Nephron progenitor cell (in vitro differentiated cells): ENCODE measurements at regions not wholly inside any gene's neighbourhood (a gene's known extent, or its start where the extent isn't known, plus 50 kb on each side); places are given as distances from the start of the nearest gene placed in this dataset.
"Not testable (repeated sequence)": the region's sequence is repeated elsewhere in the genome, so short reads cannot be mapped to it uniquely, and the experiment has no call there.

Source experiments
- DNase-seq: peaks from one replicate; pipeline ENCODE4 v3.0.0; 2021
- H3K27ac Mint-ChIP-seq: 2 replicates; pipeline ENCODE4 v1.8.0; 2021; ENCODE audit warnings: mild to moderate bottlenecking, moderate library complexity, mixed read lengths
- H3K27me3 Mint-ChIP-seq: 2 replicates; pipeline ENCODE4 v1.8.0; 2021; ENCODE audit warnings: mild to moderate bottlenecking, low read depth, mixed read lengths; ENCODE audit not compliant: poor library complexity
- H3K36me3 Mint-ChIP-seq: 2 replicates; pipeline ENCODE4 v1.8.0; 2021; ENCODE audit warnings: low read depth, mixed read lengths
- H3K4me1 Mint-ChIP-seq: 2 replicates; pipeline ENCODE4 v1.8.0; 2021; ENCODE audit warnings: mixed read lengths
- H3K4me3 Mint-ChIP-seq: 2 replicates; pipeline ENCODE4 v1.8.0; 2021; ENCODE audit warnings: mild to moderate bottlenecking, moderate library complexity, mixed read lengths
- H3K9me3 Mint-ChIP-seq: 2 replicates; pipeline ENCODE4 v1.8.0; 2021; ENCODE audit warnings: mild to moderate bottlenecking, moderate library complexity, mixed read lengths
- CTCF ChIP-seq: fragments of 200-600 bp; sonication (generic); IDR thresholded peaks from 2 replicates; pipeline ENCODE4 v1.5.0; 2021; ENCODE audit warnings: antibody characterized with exemption

- Mint-ChIP-seq H3K9me3 (no peaks in the 10 kb centered on the region), H3K27me3 (peaks cover 3% of the 10 kb centered on the region), H3K4me1 (peaks cover 8% of the 10 kb centered on the region), H3K4me3 (no peak overlapping the region), H3K27ac (no peak overlapping the region), H3K36me3 (no peaks in the 10 kb centered on the region)
- no peak for TF ChIP-seq CTCF
- no peak for DNase-seq
These were observed 150.9 kb downstream of the TTC6 start for GRCh38 chr14:37746140-37746832.

- Mint-ChIP-seq H3K36me3 (no peaks in the 10 kb centered on the region), H3K27ac (no peak overlapping the region), H3K9me3 (no peaks in the 10 kb centered on the region), H3K27me3 (peaks cover 3% of the 10 kb centered on the region), H3K4me3 (no peak overlapping the region), H3K4me1 (no peaks in the 10 kb centered on the region)
- no peak for TF ChIP-seq CTCF
- no peak for DNase-seq
These were observed 158.0 kb downstream of the TTC6 start for GRCh38 chr14:37753459-37753858.

- not testable (repeated sequence) for DNase-seq, H3K36me3 Mint-ChIP-seq, H3K4me1 Mint-ChIP-seq, H3K4me3 Mint-ChIP-seq, H3K27ac Mint-ChIP-seq, H3K9me3 Mint-ChIP-seq, H3K27me3 Mint-ChIP-seq
These were observed 164.8 kb downstream of the TTC6 start for GRCh38 chr14:37760275-37760674.

GRCh38 chr14:37763266-37763665 lies 167.8 kb downstream of the TTC6 start:
- H3K4me1 Mint-ChIP-seq = no peaks in the 10 kb centered on the region
- no peak for DNase-seq
- TF ChIP-seq CTCF = no peak
- no peak overlapping the region for H3K27ac Mint-ChIP-seq
- H3K4me3 Mint-ChIP-seq = no peak overlapping the region
- peaks cover 9% of the 10 kb centered on the region for H3K9me3 Mint-ChIP-seq
- peaks cover 5% of the 10 kb centered on the region for H3K27me3 Mint-ChIP-seq
- no peaks in the 10 kb centered on the region for H3K36me3 Mint-ChIP-seq

- DNase-seq, H3K27me3 Mint-ChIP-seq, H3K4me1 Mint-ChIP-seq, H3K36me3 Mint-ChIP-seq, H3K4me3 Mint-ChIP-seq: not testable (repeated sequence)
- Mint-ChIP-seq H3K9me3 (peaks cover 30% of the 10 kb centered on the region), H3K27ac (peak overlapping the region; percentile 22)
These were observed 176.9 kb downstream of the TTC6 start for GRCh38 chr14:37772283-37772682.

- no peak for TF ChIP-seq CTCF
- H3K27ac Mint-ChIP-seq = no peak overlapping the region
- no peak overlapping the region for H3K4me3 Mint-ChIP-seq
- no peaks in the 10 kb centered on the region for H3K36me3 Mint-ChIP-seq
- H3K4me1 Mint-ChIP-seq = no peaks in the 10 kb centered on the region
- DNase-seq = no peak
- peaks cover 30% of the 10 kb centered on the region for H3K9me3 Mint-ChIP-seq
- peaks cover 4% of the 10 kb centered on the region for H3K27me3 Mint-ChIP-seq
These were observed 181.5 kb downstream of the TTC6 start for GRCh38 chr14:37776791-37777499.
